BJ (cell line): ENCODE measurements at regions not wholly inside any gene's neighbourhood (a gene's known extent, or its start where the extent isn't known, plus 50 kb on each side); places are given as distances from the start of the nearest gene placed in this dataset.

Source experiments
- CTCF ChIA-PET: fragments of 350-600 bp; formaldehyde crosslinking; extraction: SDS; loops from one replicate; lab custom pipeline; 2021; ENCODE audit warnings: antibody characterized with exemption, inconsistent platforms; lab: Yijun Ruan, JAX
- POLR2A ChIA-PET: fragments of 300-600 bp; sonication (Branson Sonifier 250); formaldehyde crosslinking; extraction: SDS; loops from one replicate; lab custom pipeline; 2021; ENCODE audit warnings: antibody characterized with exemption; lab: Charles Lee
- DNase-seq: peaks from one replicate; pipeline ENCODE4 v3.0.0-alpha.2; 2011; ENCODE audit warnings: low read depth
- H3K27me3 ChIP-seq: 2 replicates; pipeline ENCODE4 v1.6.0; 2011; ENCODE audit warnings: low read length; ENCODE audit not compliant: control insufficient read depth, insufficient read depth
- H3K36me3 ChIP-seq: 2 replicates; pipeline ENCODE4 v1.5.1; 2011; ENCODE audit warnings: low read length; ENCODE audit not compliant: control insufficient read depth, insufficient read depth
- H3K4me3 ChIP-seq: 2 replicates; pipeline ENCODE4 v1.5.1; 2011; ENCODE audit warnings: low read depth, mild to moderate bottlenecking, control low read depth, low read length
- TF ChIP-seq, protein P1 (sequence below): IDR thresholded peaks from 2 replicates; pipeline ENCODE4 v1.5.1; 2011; ENCODE audit warnings: low read depth, mild to moderate bottlenecking, control low read depth, inconsistent platforms, low read length, moderate library complexity; ENCODE audit not compliant: insufficient read depth

- CTCF ChIA-PET: interaction anchor here (1.2 kb wide), 1 partner anchor 1081 kb away, joined by 3 read pairs; no protein-coding TSS in a partner anchor
- no peak overlapping the region for H3K4me3 ChIP-seq
- no peak for DNase-seq
- TF ChIP-seq, protein P1, sequence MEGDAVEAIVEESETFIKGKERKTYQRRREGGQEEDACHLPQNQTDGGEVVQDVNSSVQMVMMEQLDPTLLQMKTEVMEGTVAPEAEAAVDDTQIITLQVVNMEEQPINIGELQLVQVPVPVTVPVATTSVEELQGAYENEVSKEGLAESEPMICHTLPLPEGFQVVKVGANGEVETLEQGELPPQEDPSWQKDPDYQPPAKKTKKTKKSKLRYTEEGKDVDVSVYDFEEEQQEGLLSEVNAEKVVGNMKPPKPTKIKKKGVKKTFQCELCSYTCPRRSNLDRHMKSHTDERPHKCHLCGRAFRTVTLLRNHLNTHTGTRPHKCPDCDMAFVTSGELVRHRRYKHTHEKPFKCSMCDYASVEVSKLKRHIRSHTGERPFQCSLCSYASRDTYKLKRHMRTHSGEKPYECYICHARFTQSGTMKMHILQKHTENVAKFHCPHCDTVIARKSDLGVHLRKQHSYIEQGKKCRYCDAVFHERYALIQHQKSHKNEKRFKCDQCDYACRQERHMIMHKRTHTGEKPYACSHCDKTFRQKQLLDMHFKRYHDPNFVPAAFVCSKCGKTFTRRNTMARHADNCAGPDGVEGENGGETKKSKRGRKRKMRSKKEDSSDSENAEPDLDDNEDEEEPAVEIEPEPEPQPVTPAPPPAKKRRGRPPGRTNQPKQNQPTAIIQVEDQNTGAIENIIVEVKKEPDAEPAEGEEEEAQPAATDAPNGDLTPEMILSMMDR: no peak
- H3K36me3 ChIP-seq: no peaks in the 10 kb centered on the region
- no peaks in the 10 kb centered on the region for H3K27me3 ChIP-seq
- POLR2A ChIA-PET: no interaction called here
Observed at GRCh38 chr17:70606086-70606485, 436.8 kb downstream of the KCNJ2 start.

- POLR2A ChIA-PET: no interaction called here
- Histone ChIP-seq H3K4me3 (no peak overlapping the region), H3K36me3 (no peaks in the 10 kb centered on the region), H3K27me3 (no peaks in the 10 kb centered on the region)
- CTCF ChIA-PET: no interaction called here
- TF ChIP-seq, protein P1: no peak
- DNase-seq: no peak
Observed at GRCh38 chr17:70608193-70608592, 438.9 kb downstream of the KCNJ2 start.

DNA sequence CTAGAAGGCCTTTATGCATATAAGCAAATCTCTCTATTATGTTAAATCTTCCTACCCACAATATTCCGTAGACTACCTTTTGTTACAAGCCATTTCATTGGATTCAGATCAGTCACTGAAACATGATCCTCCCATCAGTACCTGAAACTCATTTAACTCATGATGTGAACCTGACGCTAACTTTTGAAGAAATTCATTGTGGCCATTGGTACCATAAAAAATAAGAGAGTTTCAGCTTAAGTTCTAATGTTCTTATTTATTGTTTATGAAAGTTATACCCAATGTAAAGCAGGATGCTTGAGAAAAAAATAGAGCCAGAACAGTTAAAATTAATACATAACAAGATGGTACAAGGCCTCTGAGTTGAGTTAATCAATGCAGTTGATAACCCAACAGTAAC lies 439.6 kb downstream of the KCNJ2 start:
- no peaks in the 10 kb centered on the region for H3K27me3 ChIP-seq
- H3K4me3 ChIP-seq: no peak overlapping the region
- CTCF ChIA-PET: no interaction called here
- TF ChIP-seq, protein P1: no peak
- no peaks in the 10 kb centered on the region for H3K36me3 ChIP-seq
- DNase-seq: no peak
- POLR2A ChIA-PET: no interaction called here

DNA sequence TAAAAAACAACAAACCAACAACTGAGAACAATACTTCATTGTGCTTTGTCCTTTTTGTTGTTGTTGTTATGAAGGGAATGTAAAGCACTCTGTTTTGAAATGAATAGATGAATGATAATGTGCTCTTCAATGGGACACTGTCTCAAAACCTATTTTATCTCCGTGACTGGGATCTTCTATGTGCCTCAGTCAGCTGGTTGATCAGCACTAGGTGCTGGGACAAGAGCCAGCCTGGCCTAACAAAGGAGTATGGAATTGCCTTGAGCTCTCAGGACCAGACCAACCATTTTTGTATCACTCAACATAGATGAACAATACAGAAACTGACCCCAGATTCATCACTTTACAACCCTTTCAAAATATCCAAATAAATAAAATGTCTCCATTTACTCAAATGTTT lies 440.2 kb downstream of the KCNJ2 start:
- no peak for DNase-seq
- Histone ChIP-seq H3K36me3 (no peaks in the 10 kb centered on the region), H3K27me3 (no peaks in the 10 kb centered on the region), H3K4me3 (no peak overlapping the region)
- POLR2A ChIA-PET: no interaction called here
- CTCF ChIA-PET: interaction anchor here (0.7 kb wide), 1 partner anchor 424 kb away, joined by 3 read pairs; no protein-coding TSS in a partner anchor
- TF ChIP-seq, protein P1: no peak

- CTCF ChIA-PET: interaction anchor here (0.7 kb wide), 1 partner anchor 424 kb away, joined by 3 read pairs; no protein-coding TSS in a partner anchor
- H3K4me3 ChIP-seq: no peak overlapping the region
- POLR2A ChIA-PET: no interaction called here
- DNase-seq: no peak
- no peaks in the 10 kb centered on the region for H3K27me3 ChIP-seq
- H3K36me3 ChIP-seq: no peaks in the 10 kb centered on the region
- TF ChIP-seq, protein P1: no peak
Observed at GRCh38 chr17:70610161-70610560, 440.8 kb downstream of the KCNJ2 start.
